OCI-LY1 (cell line): ENCODE measurements at regions not wholly inside any gene's neighbourhood (a gene's known extent, or its start where the extent isn't known, plus 50 kb on each side); places are given as distances from the start of the nearest gene placed in this dataset.

ENCODE experiments used
- CTCF ChIP-seq: fragments of 200-600 bp; sonication (generic), shearing (Covaris generic); IDR thresholded peaks from 2 replicates; pipeline ENCODE4 v1.5.1; 2017; ENCODE audit warnings: mild to moderate bottlenecking, antibody characterized with exemption, low read length, moderate library complexity, mixed read lengths
- EZH2 ChIP-seq: fragments of 200-600 bp; sonication (generic), shearing (Covaris generic); IDR thresholded peaks from 2 replicates; pipeline ENCODE4 v1.8.0; 2017; ENCODE audit warnings: borderline replicate concordance, mixed run types, mild to moderate bottlenecking, antibody characterized with exemption, low read length, moderate library complexity, mixed read lengths

GRCh38 chr21:19326531-19327319, 923.1 kb upstream of the TMPRSS15 start:
- TF ChIP-seq CTCF: no peak
- TF ChIP-seq EZH2: no peak
